ENCODE measurements at regions not wholly inside any gene's neighbourhood (a gene's known extent, or its start where the extent isn't known, plus 50 kb on each side); places are given as distances from the start of the nearest gene placed in this dataset.

DNA sequence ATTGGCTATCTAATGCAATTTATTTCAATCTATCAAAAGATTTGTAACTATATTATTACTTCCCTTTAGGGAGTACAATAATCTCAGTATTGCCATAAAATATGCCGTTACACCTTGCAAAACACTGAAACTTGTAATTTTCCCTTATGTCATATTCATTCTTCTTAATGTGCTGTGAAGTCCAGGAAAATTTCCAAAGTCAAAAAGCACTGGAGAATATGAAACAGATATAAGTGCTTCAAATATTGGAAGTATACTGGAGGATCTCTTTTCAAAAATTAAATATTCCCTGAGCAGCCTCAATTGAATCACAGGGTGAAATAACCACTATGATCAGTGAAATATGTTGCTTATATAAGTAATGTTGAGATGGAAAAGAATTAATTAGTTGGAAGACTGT lies 356.0 kb downstream of the PPP1R3A start:
- H3K79me2 ChIP-seq (replicated peaks; ENCODE audit: insufficient read depth, low read length) = no peaks in the 10 kb centered on the region
- no peaks in the 10 kb centered on the region for H3K9me3 ChIP-seq (ENCODE audit: low read length)
- no peaks in the 10 kb centered on the region for H3K9me2 ChIP-seq (ENCODE audit: insufficient read depth, low read length)
- no peak overlapping the region for H3K4me3 ChIP-seq (ENCODE audit: low read length)
- no peak overlapping the region for H2AFZ ChIP-seq (ENCODE audit: low read depth, low read length)
- no peaks in the 10 kb centered on the region for H3F3A ChIP-seq (ENCODE audit: insufficient read depth, low read length, poor library complexity, severe bottlenecking)
- TF ChIP-seq EZH2 (IDR thresholded peaks at IDR 0.05; ENCODE audit: borderline replicate concordance, insufficient read depth, low read length, poor library complexity, severe bottlenecking) = no peak
- TF ChIP-seq, protein P1, sequence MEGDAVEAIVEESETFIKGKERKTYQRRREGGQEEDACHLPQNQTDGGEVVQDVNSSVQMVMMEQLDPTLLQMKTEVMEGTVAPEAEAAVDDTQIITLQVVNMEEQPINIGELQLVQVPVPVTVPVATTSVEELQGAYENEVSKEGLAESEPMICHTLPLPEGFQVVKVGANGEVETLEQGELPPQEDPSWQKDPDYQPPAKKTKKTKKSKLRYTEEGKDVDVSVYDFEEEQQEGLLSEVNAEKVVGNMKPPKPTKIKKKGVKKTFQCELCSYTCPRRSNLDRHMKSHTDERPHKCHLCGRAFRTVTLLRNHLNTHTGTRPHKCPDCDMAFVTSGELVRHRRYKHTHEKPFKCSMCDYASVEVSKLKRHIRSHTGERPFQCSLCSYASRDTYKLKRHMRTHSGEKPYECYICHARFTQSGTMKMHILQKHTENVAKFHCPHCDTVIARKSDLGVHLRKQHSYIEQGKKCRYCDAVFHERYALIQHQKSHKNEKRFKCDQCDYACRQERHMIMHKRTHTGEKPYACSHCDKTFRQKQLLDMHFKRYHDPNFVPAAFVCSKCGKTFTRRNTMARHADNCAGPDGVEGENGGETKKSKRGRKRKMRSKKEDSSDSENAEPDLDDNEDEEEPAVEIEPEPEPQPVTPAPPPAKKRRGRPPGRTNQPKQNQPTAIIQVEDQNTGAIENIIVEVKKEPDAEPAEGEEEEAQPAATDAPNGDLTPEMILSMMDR (IDR thresholded peaks at IDR 0.05; ENCODE audit: poor library complexity, severe bottlenecking) = no peak
- TF ChIP-seq EP300 (conservative IDR thresholded peaks at IDR 0.05; ENCODE audit: poor library complexity, severe bottlenecking) = no peak
- TF ChIP-seq SMC3 (conservative IDR thresholded peaks at IDR 0.05; ENCODE audit: poor library complexity) = no peak
- no peak for TF ChIP-seq POLR2AphosphoS5 (IDR thresholded peaks at IDR 0.05)
- no peak for TF ChIP-seq REST (IDR thresholded peaks at IDR 0.05; ENCODE audit: borderline replicate concordance)
- TF ChIP-seq TAF1 (IDR thresholded peaks at IDR 0.05; ENCODE audit: low read depth) = no peak
- no peak for TF ChIP-seq RAD21 (conservative IDR thresholded peaks at IDR 0.05)
- TF ChIP-seq MXI1 (conservative IDR thresholded peaks at IDR 0.05; ENCODE audit: poor library complexity, severe bottlenecking) = no peak
- H3K27me3 ChIP-seq (ENCODE audit: insufficient read depth, low read depth, low read length) = no peaks in the 10 kb centered on the region
- no peak overlapping the region for H3K9ac ChIP-seq (ENCODE audit: low read length)
- H3K4me2 ChIP-seq (ENCODE audit: low read length) = no peak overlapping the region
- no peaks in the 10 kb centered on the region for H4K20me1 ChIP-seq (ENCODE audit: insufficient read depth)
- H3K36me3 ChIP-seq (ENCODE audit: insufficient read depth, low read length) = no peaks in the 10 kb centered on the region
- no peak overlapping the region for H3K27ac ChIP-seq (ENCODE audit: low read length)

DNA sequence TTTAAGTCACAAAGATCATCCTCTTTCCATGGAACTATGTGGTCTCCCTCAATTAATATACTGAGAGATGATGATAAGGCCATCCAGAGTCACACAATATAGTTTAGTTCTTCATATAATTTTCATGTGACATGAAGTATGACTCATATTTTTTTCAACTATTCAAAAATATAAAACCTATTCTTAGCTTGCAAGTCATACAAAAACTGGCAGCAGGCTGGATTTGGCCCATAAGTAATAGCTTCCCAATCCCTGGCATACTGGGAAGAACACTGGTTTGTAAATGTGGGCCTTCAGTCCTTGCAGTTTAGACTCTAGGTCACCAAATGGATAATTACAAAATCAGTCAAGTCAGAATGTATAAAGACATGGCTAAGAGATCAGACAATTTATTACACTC lies 356.6 kb downstream of the PPP1R3A start:
- Histone ChIP-seq H3K9me2 (ENCODE audit: insufficient read depth, low read length) (no peaks in the 10 kb centered on the region), H2AFZ (ENCODE audit: low read depth, low read length) (no peak overlapping the region), H3K36me3 (ENCODE audit: insufficient read depth, low read length) (no peaks in the 10 kb centered on the region), H3K4me3 (ENCODE audit: low read length) (no peak overlapping the region), H3K4me2 (ENCODE audit: low read length) (no peak overlapping the region), H3K79me2 (replicated peaks; ENCODE audit: insufficient read depth, low read length) (no peaks in the 10 kb centered on the region), H4K20me1 (ENCODE audit: insufficient read depth) (no peaks in the 10 kb centered on the region), H3F3A (ENCODE audit: insufficient read depth, low read length, poor library complexity, severe bottlenecking) (no peaks in the 10 kb centered on the region), H3K27me3 (ENCODE audit: insufficient read depth, low read depth, low read length) (no peaks in the 10 kb centered on the region), H3K9ac (ENCODE audit: low read length) (no peak overlapping the region), H3K9me3 (ENCODE audit: low read length) (no peaks in the 10 kb centered on the region), H3K27ac (ENCODE audit: low read length) (no peak overlapping the region)
- TF ChIP-seq MXI1 (conservative IDR thresholded peaks at IDR 0.05; ENCODE audit: poor library complexity, severe bottlenecking) = no peak
- TF ChIP-seq SMC3 (conservative IDR thresholded peaks at IDR 0.05; ENCODE audit: poor library complexity) = no peak
- TF ChIP-seq, protein P1 (IDR thresholded peaks at IDR 0.05; ENCODE audit: poor library complexity, severe bottlenecking) = no peak
- no peak for TF ChIP-seq TAF1 (IDR thresholded peaks at IDR 0.05; ENCODE audit: low read depth)
- TF ChIP-seq POLR2AphosphoS5 (IDR thresholded peaks at IDR 0.05) = no peak
- no peak for TF ChIP-seq EP300 (conservative IDR thresholded peaks at IDR 0.05; ENCODE audit: poor library complexity, severe bottlenecking)
- no peak for TF ChIP-seq EZH2 (IDR thresholded peaks at IDR 0.05; ENCODE audit: borderline replicate concordance, insufficient read depth, low read length, poor library complexity, severe bottlenecking)
- TF ChIP-seq RAD21 (conservative IDR thresholded peaks at IDR 0.05) = no peak
- no peak for TF ChIP-seq REST (IDR thresholded peaks at IDR 0.05; ENCODE audit: borderline replicate concordance)
